IPS-NIHi11 (cell line): ENCODE measurements at regions not wholly inside any gene's neighbourhood (a gene's known extent, or its start where the extent isn't known, plus 50 kb on each side); places are given as distances from the start of the nearest gene placed in this dataset.

Experiments
- DNase-seq: peaks from one replicate; pipeline ENCODE4 v3.0.0; 2012; ENCODE audit warnings: mixed read lengths, low spot score

GRCh38 chr11:104655066-104655465 is 243.2 kb downstream of the CASP12 start:
- no peak for DNase-seq

GRCh38 chr11:104654181-104654813 is 244.0 kb downstream of the CASP12 start:
- no peak for DNase-seq

GRCh38 chr11:104653407-104653806 is 244.9 kb downstream of the CASP12 start:
- DNase-seq = no peak

GRCh38 chr11:104652996-104653395 is 245.3 kb downstream of the CASP12 start:
- no peak for DNase-seq

GRCh38 chr11:104650234-104650633 is 248.0 kb downstream of the CASP12 start:
- DNase-seq = no peak

- no peak for DNase-seq
Observed at GRCh38 chr11:104649002-104649401, 249.3 kb downstream of the CASP12 start.

- no peak for DNase-seq
Observed at GRCh38 chr11:104645261-104646222, 252.7 kb downstream of the CASP12 start.

GRCh38 chr11:104637662-104638170 is 260.5 kb downstream of the CASP12 start:
- no peak for DNase-seq

GRCh38 chr11:104633226-104633625 is 265.0 kb downstream of the CASP12 start:
- no peak for DNase-seq

GRCh38 chr11:104630352-104630751 is 267.9 kb downstream of the CASP12 start:
- DNase-seq = no peak

GRCh38 chr11:104625246-104625645 is 273.0 kb downstream of the CASP12 start:
- no peak for DNase-seq

GRCh38 chr11:104624021-104624420 is 274.2 kb downstream of the CASP12 start:
- no peak for DNase-seq

- no peak for DNase-seq
Observed at GRCh38 chr11:104623518-104623917, 274.7 kb downstream of the CASP12 start.

GRCh38 chr11:104620991-104621390 is 277.3 kb downstream of the CASP12 start:
- DNase-seq = no peak

GRCh38 chr11:104619751-104620150 is 278.5 kb downstream of the CASP12 start:
- DNase-seq = no peak

GRCh38 chr11:104618954-104619353 is 279.3 kb downstream of the CASP12 start:
- no peak for DNase-seq

GRCh38 chr11:104614961-104615360 is 283.3 kb downstream of the CASP12 start:
- DNase-seq = no peak

GRCh38 chr11:104614117-104614680 is 284.1 kb downstream of the CASP12 start:
- no peak for DNase-seq

- no peak for DNase-seq
Observed at GRCh38 chr11:104610635-104611034, 287.6 kb downstream of the CASP12 start.

GRCh38 chr11:104609311-104610085 is 288.8 kb downstream of the CASP12 start:
- peak; percentile 67 for DNase-seq

- no peak for DNase-seq
Observed at GRCh38 chr11:104602643-104603042, 295.6 kb downstream of the CASP12 start.
